GM19395 (cell line): ENCODE measurements at regions not wholly inside any gene's neighbourhood (a gene's known extent, or its start where the extent isn't known, plus 50 kb on each side); places are given as distances from the start of the nearest gene placed in this dataset.
"Not testable (repeated sequence)": the region's sequence is repeated elsewhere in the genome, so short reads cannot be mapped to it uniquely, and the experiment has no call there.

ENCODE experiments used
- ATAC-seq: cut with Tn5 transposase; IDR thresholded peaks from one replicate; pipeline ENCODE4 v1.9.1; 2021; ENCODE audit warnings: mild to moderate bottlenecking, moderate library complexity; ENCODE audit not compliant: unreplicated experiment

- ATAC-seq: no peak
Measured at GRCh38 chr11:82225930-82226329, 507.7 kb downstream of the FAM181B start.

- no peak for ATAC-seq
Measured at GRCh38 chr11:82225502-82225901, 508.2 kb downstream of the FAM181B start.

DNA sequence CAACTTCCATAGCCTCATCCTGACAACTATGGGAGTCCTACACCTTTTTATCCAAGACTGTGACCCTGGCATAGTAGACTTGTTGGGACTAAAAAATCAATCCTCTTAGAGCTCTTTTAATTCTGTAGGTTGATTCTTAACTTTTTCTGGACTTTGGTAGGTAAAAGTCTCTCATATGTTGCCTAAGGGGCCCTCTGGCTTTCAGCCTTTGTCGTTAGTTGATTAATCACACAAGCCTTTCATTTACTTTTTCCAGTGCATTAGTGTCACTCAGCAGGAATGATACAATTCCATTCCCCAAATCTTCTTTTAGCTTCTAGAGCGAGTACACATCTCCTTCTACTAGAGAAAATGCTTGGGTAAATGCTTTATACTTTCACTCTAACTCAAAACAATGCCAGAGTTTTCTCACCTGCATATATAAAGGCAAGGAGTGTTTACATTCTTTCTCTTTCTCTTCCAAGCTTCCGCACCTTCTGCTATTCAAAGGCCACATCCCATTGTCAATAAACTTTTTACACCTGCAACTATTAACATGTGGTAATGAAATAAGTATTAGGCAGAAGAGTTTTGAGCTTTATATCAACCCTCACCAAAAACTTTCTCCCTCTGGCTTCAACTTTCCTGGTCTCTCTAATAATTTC lies 516.6 kb downstream of the FAM181B start:
- ATAC-seq: no peak

- no peak for ATAC-seq
Measured at GRCh38 chr11:82210011-82210410, 523.7 kb downstream of the FAM181B start.

DNA sequence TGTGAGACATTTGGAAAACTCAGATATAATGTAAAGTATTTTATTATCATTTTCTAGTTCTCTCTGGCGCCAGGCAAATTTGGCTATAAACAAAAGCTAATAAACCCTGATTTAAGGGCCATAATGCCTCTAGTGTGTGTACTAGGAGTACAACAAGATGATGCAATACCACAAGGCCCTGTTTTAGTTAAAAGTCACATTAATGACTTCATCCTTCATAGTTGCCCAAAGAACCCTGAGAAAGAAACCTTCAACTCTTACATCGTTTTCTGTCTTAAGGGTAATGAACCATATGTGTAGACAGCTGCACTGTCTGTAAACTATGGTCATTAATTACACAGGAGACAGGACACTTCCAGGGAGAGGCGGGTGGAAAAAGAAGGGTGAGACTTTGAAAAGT lies 538.4 kb downstream of the FAM181B start:
- no peak for ATAC-seq

DNA sequence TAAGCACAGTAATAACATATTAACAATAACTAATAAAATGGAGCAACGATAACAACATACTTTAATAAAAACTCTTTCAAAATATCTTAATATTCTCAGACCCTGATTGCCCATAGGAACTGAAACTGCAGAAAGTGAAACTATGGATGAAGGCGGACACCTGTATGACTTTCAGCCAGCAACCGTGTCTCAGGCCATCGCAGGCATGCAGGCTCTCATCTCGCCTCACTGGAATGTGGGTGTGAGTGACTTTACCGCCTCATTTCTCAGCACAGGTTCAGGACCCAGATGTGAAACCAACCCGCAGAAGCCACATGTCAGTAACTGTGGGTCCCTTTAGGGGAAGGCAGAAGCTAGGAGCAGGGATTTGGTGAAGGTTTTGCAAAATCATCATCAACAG lies 539.1 kb downstream of the FAM181B start:
- ATAC-seq: no peak

- no peak for ATAC-seq
Measured at GRCh38 chr11:82191695-82192094, 542.0 kb downstream of the FAM181B start.

DNA sequence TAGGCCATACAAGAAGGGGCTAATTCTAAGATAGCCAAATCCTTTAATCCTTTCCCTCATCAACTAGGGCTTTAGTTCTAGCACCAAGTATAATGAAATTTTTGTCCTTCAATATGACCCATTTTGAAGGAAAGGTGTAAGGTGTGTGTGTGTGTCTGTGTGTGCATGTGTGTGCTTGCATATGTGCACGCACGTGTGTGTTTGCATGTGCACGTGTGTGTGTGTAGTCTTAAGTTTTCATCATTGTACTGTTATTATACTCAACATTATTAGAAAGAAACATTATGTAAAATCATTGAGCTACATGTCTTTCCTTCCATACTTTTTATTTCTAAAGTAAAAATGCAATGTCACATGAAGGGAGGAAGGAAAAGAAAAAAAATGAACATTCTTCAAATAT lies 547.7 kb downstream of the FAM181B start:
- ATAC-seq: no peak

GRCh38 chr11:82184966-82185365 lies 548.7 kb downstream of the FAM181B start:
- ATAC-seq: no peak

DNA sequence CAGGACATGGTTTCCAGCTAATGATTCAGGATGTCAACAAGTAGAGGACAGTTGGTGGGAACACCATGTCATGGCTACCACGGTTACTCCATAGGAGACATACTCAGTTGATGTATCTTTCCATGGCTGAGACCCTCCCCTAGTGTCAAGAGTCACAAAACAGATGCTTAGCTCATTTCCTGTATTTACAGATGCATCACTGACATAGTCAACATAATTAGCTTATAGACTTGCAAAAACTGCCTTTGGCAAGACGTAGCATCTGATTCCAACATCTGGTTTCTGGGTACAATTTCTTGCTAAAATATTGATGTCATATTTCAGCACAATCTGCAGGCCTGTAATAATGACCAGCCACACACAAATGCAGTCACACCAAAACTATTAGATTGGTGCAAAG lies 550.3 kb downstream of the FAM181B start:
- ATAC-seq: no peak

DNA sequence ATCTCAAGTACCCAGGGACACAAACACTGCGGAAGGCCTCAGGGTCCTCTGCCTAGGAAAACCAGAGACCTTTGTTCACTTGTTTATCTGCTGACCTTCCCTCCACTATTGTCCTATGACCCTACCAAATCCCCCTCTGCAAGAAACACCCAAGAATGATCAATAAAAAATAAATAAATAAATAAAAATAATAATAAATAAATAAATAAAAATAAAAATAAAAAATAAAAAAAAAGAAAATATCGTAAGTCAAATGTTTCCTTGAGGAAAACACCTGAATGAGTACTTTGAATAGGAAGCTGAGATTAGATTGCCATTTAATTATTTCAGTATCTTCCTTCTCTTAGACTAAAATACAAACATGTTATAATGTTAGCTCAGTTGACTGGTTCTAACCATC lies 551.0 kb downstream of the FAM181B start:
- not testable (repeated sequence) for ATAC-seq

DNA sequence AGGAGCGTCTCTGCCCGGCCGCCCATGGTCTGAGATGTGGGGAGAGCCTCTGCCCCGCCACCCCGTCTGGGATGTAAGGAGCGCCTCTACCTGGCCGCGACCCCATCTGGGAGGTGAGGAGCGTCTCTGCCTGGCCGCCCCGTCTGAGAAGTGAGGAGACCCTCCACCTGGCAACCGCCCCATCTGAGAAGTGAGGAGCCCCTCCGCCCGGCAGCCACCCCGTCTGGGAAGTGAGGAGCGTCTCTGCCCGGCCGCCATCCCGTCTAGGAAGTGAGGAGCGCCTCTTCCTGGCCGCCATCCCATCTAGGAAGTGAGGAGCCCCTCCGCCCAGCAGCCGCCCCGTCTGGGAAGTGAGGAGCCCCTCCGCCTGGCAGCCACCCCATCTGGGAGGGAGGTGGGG lies 551.9 kb downstream of the FAM181B start:
- ATAC-seq: not testable (repeated sequence)

- no peak for ATAC-seq
Measured at GRCh38 chr11:82176945-82177344, 556.7 kb downstream of the FAM181B start.

- no peak for ATAC-seq
Measured at GRCh38 chr11:82176365-82176764, 557.3 kb downstream of the FAM181B start.

DNA sequence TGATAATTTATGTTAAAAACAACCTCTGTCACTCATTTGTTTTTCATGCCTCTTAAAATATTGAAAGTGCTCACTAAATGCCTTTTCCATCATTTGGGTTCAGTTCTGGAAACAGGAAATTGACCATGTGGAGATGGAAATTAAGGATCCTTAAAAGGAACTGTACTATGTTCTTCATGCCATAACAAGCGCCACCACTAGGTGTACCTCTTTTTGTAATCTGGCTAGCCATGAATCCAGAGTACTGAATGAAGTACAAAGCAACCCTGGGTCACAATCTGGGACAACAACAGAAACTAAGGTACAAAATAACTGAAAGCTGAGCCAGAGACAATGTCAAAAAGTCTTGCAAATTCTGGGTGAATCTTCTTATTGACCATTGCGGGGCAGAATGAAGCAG lies 559.1 kb downstream of the FAM181B start:
- no peak for ATAC-seq

GRCh38 chr11:82146789-82147188 lies 586.9 kb downstream of the FAM181B start:
- no peak for ATAC-seq

- ATAC-seq: no peak
Measured at GRCh38 chr11:82118946-82119345, 614.7 kb downstream of the FAM181B start.

GRCh38 chr11:82117362-82117761 lies 616.3 kb downstream of the FAM181B start:
- ATAC-seq: no peak

DNA sequence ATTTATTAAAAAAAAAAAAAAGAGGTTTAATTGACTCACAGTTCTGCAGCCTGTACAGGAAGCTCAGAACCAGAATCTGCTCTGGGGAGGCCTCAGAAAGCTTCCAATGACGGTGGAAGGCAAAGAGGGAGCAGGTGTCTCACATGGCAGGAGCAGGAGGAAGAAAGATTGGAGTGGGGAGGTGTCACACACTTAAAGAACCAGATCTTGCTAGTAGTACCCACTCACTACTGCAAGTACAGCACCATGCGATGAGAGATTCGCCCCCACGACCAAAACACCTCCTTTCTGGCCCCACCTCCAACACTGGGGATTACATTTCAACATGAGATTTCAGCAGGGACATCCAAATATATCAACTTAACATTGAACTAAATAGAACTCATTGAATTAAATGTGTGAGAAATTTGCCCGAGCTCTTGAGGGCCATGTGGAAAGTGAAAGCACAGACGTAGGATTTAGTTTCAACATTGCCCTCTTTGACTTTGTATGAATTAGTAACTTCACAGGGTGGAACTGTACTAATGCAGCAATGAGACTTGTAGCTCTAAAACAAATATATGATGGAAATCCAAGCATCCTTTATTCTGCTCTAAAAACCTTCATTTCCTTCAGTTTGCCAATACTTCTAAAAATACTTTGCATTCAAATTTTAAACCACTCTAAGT lies 628.2 kb downstream of the FAM181B start:
- ATAC-seq: no peak

GRCh38 chr11:82092904-82093303 lies 640.8 kb downstream of the FAM181B start:
- no peak for ATAC-seq

GRCh38 chr11:82089426-82089825 lies 644.2 kb downstream of the FAM181B start:
- ATAC-seq: no peak

- ATAC-seq: no peak
Measured at GRCh38 chr11:82085493-82085892, 648.2 kb downstream of the FAM181B start.

DNA sequence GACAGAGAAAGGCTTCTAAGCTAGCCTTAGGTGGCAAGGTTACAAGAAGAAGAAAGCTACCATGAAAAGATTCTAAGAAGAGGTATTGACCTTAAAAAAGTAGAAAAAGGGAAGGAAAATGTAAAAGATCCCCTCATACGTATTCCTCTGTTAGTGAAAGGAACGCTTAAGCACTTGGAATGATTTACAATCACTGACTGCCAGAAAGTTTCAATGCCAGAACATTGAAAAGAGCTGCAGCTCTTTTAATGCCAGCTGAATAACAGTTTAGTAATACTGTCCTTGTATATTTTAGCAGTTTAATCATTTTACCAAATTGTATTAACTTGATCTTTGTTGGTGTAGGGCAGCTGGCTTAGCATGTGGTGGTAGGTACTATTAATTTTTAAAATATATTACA lies 650.7 kb downstream of the FAM181B start:
- ATAC-seq: no peak
